ENCODE measurements at regions not wholly inside any gene's neighbourhood (a gene's known extent, or its start where the extent isn't known, plus 50 kb on each side); places are given as distances from the start of the nearest gene placed in this dataset.
A peak's percentile ranks its signal among the peaks of the same experiment; 100 is the strongest.

DNA sequence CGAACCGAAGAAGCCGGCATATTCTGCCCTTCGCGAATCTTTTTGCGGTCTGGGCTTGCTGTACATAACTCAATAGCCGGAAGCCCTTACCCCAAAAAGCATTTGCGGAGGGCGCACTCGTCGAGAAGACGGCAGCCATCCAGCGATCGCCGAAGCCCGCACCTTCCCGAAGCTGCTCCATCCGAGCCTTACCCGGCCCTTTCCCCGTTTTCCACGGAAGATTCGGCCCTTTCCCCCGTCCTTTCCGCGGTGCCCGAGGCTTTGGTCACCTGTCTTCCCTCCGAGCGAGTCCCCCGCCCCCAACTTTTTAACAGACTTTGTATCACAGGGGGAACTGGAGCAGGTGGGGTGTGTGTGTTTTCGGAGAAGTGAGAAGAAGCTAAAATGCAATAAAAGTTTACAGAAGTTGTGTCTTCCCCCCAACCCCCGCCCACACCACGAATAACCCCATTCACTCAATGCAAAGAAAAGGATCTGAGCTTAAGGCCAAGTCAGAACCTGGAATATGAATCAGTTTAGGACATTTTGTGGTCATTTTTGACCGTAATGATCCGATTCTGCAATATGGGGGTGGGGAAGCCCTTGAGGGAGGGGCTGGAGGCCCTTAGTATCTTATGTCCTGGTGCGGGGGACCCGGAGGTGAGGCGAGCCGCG, 99.0 kb upstream of the HSD17B12 start:
- Histone ChIP-seq H3K36me3 (no peaks in the 10 kb centered on the region), H3K9me3 (no peaks in the 10 kb centered on the region), H3K4me3 (no peak overlapping the region), H3K4me1 (peaks cover 2 to 24% of the 10 kb centered on the region in 2 donors), H3K27ac (no peak overlapping the region), H3K27me3 (peaks cover 81 to 93% of the 10 kb centered on the region in 2 donors)
- intact Hi-C loops (cut with DNase I): no loop called here
- no peak for ATAC-seq
- DNase-seq: no peak
- TF ChIP-seq, protein P1, sequence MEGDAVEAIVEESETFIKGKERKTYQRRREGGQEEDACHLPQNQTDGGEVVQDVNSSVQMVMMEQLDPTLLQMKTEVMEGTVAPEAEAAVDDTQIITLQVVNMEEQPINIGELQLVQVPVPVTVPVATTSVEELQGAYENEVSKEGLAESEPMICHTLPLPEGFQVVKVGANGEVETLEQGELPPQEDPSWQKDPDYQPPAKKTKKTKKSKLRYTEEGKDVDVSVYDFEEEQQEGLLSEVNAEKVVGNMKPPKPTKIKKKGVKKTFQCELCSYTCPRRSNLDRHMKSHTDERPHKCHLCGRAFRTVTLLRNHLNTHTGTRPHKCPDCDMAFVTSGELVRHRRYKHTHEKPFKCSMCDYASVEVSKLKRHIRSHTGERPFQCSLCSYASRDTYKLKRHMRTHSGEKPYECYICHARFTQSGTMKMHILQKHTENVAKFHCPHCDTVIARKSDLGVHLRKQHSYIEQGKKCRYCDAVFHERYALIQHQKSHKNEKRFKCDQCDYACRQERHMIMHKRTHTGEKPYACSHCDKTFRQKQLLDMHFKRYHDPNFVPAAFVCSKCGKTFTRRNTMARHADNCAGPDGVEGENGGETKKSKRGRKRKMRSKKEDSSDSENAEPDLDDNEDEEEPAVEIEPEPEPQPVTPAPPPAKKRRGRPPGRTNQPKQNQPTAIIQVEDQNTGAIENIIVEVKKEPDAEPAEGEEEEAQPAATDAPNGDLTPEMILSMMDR (IDR thresholded peaks at IDR 0.05): no peak

DNA sequence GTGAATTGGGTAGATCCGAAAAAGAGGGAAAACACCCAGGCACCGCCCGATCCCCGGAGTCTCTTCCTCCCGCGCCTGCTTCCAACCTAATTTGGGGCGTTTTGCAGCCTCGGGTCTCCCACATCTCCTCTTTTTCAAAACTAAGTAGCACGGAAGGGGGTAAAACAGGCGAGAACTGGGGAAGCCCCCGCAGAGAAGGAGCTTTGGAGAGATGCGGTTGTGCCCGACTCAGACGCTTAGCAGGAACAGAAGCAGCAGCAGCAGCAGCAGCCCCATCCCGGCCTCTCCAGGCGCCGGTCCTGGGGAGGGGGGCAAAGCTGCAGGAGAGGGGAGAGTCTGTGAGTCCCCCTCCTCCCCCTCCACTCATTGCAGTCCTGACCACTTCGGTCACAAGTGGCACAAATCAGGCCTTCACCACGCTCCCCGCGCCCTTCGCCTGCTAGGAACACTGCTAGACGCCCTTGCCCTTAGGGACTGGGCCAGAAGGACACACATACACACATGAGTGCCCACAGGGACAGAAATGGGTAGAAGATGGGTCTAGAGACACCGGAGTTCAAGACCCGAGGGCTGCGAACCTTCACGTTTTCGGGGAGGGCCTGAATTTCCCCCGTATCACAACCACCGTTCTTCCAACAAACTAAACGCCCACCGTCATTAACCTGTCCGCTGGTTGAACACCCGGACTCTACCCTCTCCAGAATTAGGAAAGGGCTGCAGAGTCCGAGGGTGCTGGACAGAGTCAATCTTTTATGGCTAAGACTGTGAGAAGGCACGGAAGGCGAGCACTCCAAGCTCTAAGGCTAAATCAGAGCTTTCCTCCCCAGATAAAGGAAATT, 98.3 kb upstream of the HSD17B12 start:
- Histone ChIP-seq H3K4me1 (peaks cover 2 to 24% of the 10 kb centered on the region in 2 donors), H3K27ac (no peak overlapping the region), H3K4me3 (no peak overlapping the region), H3K36me3 (no peaks in the 10 kb centered on the region), H3K27me3 (peaks cover 73 to 89% of the 10 kb centered on the region in 2 donors), H3K9me3 (no peaks in the 10 kb centered on the region)
- TF ChIP-seq, protein P1 (IDR thresholded peaks at IDR 0.05): no peak
- no peak for DNase-seq
- intact Hi-C loops (cut with DNase I): no loop called here
- ATAC-seq: no peak

DNA sequence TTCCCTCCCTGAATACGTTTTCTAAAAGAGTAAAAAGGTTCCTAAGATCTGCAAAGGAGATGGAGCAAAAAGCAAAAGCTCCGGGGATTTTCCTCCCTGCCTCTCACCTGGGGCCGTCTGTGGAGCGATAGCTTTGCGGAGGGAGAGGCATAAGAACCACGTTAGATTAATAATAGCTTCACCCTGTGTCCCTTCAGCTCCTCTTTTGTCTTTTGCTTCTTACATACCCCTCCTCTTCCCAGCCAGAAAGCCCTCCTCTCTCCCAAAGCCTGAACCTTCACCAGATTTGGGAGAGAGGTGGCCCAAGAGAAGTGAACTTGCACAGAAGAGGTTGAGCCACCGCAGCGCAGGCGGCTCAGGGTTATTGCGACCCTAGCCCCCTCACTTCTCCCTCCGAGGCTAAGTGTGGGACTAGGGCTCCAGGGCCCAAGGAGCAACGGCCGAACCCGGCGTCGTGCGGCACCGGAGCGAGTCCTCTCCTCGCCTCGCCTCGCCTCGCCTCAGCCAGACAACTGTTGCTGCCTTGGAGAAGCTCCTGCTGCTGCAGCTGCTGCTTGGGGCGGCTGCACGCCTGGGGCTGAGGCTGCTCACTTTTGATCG, 97.6 kb upstream of the HSD17B12 start:
- Histone ChIP-seq H3K27me3 (peaks cover 66 to 82% of the 10 kb centered on the region in 2 donors), H3K4me3 (no peak overlapping the region), H3K9me3 (no peaks in the 10 kb centered on the region), H3K4me1 (peaks cover 2 to 24% of the 10 kb centered on the region in 2 donors), H3K27ac (no peak overlapping the region), H3K36me3 (no peaks in the 10 kb centered on the region)
- ATAC-seq (no peak), DNase-seq (peak in 1 of 4 donors; percentile 79)
- intact Hi-C loops (cut with DNase I): no loop called here
- TF ChIP-seq, protein P1 (IDR thresholded peaks at IDR 0.05): no peak

DNA sequence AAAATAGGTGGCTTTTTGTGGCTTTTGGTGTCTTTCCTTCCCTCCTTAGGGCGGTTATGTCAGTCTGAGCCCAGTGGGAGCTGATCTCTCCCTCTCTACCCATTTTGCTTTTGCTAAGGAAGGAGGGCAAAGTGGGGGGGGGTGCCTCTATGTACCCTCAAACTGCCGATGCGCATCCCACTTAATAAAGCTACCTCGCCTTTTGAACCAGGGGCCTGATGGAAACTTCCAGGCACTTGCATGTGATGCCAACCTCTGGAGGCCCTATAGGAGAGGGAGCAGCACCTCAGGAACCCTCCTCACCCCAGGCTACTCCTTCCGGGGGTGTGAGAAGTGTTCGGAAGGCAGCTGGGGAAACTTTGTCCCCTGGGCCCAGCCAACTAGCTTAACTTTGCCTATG, 97.0 kb upstream of the HSD17B12 start:
- ATAC-seq (no peak), DNase-seq (no peak)
- TF ChIP-seq, protein P1 (IDR thresholded peaks at IDR 0.05): no peak
- H3K4me3 ChIP-seq: no peak overlapping the region
- intact Hi-C loops (cut with DNase I): no loop called here
- H3K27ac ChIP-seq: no peak overlapping the region
- H3K9me3 ChIP-seq: no peaks in the 10 kb centered on the region
- H3K27me3 ChIP-seq: peaks cover 60 to 77% of the 10 kb centered on the region in 2 donors
- peaks cover 2 to 22% of the 10 kb centered on the region in 2 donors for H3K4me1 ChIP-seq
- H3K36me3 ChIP-seq: no peaks in the 10 kb centered on the region

All from left lung (tissue), 4 donors.